ENCODE measurements at regions not wholly inside any gene's neighbourhood (a gene's known extent, or its start where the extent isn't known, plus 50 kb on each side); places are given as distances from the start of the nearest gene placed in this dataset.

GRCh38 chr11:82288471-82288870 is 445.2 kb downstream of the FAM181B start:
- no peak for TF ChIP-seq EZH2 (IDR thresholded peaks at IDR 0.05; ENCODE audit: borderline replicate concordance, low read length)
- TF ChIP-seq CTCF (conservative IDR thresholded peaks at IDR 0.05 in 1 of 2, IDR thresholded peaks at IDR 0.05 in 1 of 2; ENCODE audit: extremely low read depth in 1 of 2, insufficient read depth in 1 of 2, low read depth in 1 of 2, low read length in 2 of 2): no peak

All from mammary epithelial cell (primary cell).